ENCODE measurements at regions not wholly inside any gene's neighbourhood (a gene's known extent, or its start where the extent isn't known, plus 50 kb on each side); places are given as distances from the start of the nearest gene placed in this dataset.

DNA sequence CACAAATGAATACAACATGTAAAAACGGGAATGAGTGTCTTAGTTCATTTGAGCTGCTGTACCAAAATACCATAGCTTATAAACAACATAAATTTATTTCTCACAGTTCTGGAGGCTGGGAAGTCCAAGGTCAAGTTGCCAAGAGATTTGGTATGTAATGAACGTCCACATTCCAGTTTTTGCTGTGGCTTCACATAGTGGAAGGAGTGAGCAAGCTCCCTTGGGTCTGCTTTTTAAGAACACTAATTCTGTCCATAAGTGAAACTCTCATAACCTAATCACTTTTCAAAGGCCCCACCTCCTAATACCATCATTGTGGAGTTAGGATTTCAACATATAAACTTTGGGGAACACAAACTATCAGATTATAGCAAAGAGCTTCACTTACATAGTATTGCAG, 1189.6 kb downstream of the PCDH9 start:
- Histone ChIP-seq H4K5ac (ENCODE audit: insufficient read length, low read depth, low read length) (no peak overlapping the region), H2BK12ac (ENCODE audit: insufficient read length, low read depth, low read length) (no peak overlapping the region), H2BK5ac (ENCODE audit: insufficient read length, low read length) (no peak overlapping the region), H2BK120ac (ENCODE audit: low read depth, low read length, poor library complexity, severe bottlenecking) (no peak overlapping the region), H3K18ac (ENCODE audit: insufficient read length, low read depth, low read length) (no peak overlapping the region), H3K9ac (ENCODE audit: extremely low read depth, insufficient read length, low read length) (no peak overlapping the region), H4K8ac (replicated peaks; ENCODE audit: insufficient read length, low read depth, low read length) (no peak overlapping the region), H3K27ac (ENCODE audit: insufficient read length, low read depth, low read length) (no peak overlapping the region), H3K4ac (ENCODE audit: low read depth, low read length) (no peak overlapping the region), H3K23me2 (ENCODE audit: insufficient read length, low read depth, low read length, poor library complexity, severe bottlenecking) (no peaks in the 10 kb centered on the region), H4K20me1 (ENCODE audit: control insufficient read depth, insufficient read depth, insufficient read length) (no peaks in the 10 kb centered on the region), H3K14ac (ENCODE audit: insufficient read depth, low read length) (no peak overlapping the region), H3K4me2 (ENCODE audit: insufficient read depth, insufficient read length, low read length) (no peak overlapping the region), H2AFZ (ENCODE audit: low read length) (no peak overlapping the region), H3K79me2 (ENCODE audit: insufficient read depth, low read length) (no peaks in the 10 kb centered on the region), H4K91ac (ENCODE audit: insufficient read length, low read depth, low read length) (no peak overlapping the region), H3K56ac (ENCODE audit: insufficient read length, low read depth, low read length) (no peak overlapping the region), H3T11ph (ENCODE audit: low read length) (no peak overlapping the region), H2AK5ac (ENCODE audit: insufficient read length, low read length) (no peak overlapping the region), H3K4me1 (ENCODE audit: insufficient read depth, low read length) (no peaks in the 10 kb centered on the region; the same call in 1 of the 2 replicates), H3K79me1 (ENCODE audit: insufficient read depth, low read depth, low read length, poor library complexity, severe bottlenecking) (no peaks in the 10 kb centered on the region), H3K9me3 (ENCODE audit: control insufficient read depth, low read depth, low read length) (no peaks in the 10 kb centered on the region), H2BK15ac (ENCODE audit: low read depth, low read length) (no peak overlapping the region), H3K27me3 (ENCODE audit: insufficient read depth, low read length) (no peaks in the 10 kb centered on the region), H3K23ac (ENCODE audit: insufficient read length, low read depth, low read length) (no peak overlapping the region), H2BK20ac (ENCODE audit: low read depth, low read length, poor library complexity, severe bottlenecking) (no peak overlapping the region)
- DNase-seq = no peak
- Mint-ChIP-seq H3K9me3 (no peaks in the 10 kb centered on the region), H3K4me3 (no peak overlapping the region), H3K27ac (no peak overlapping the region), H3K27me3 (ENCODE audit: low read depth) (peaks cover 2% of the 10 kb centered on the region), H3K4me1 (no peaks in the 10 kb centered on the region), H3K36me3 (ENCODE audit: insufficient read depth in 1 of 3, low read depth in 3 of 3) (no peaks in the 10 kb centered on the region)
- no CpG with 5 or more reads among the region's 2 CpGs for WGBS (ENCODE audit: extremely low coverage, insufficient read length, low lambda C conversion rate)
- TF ChIP-seq, protein P1, sequence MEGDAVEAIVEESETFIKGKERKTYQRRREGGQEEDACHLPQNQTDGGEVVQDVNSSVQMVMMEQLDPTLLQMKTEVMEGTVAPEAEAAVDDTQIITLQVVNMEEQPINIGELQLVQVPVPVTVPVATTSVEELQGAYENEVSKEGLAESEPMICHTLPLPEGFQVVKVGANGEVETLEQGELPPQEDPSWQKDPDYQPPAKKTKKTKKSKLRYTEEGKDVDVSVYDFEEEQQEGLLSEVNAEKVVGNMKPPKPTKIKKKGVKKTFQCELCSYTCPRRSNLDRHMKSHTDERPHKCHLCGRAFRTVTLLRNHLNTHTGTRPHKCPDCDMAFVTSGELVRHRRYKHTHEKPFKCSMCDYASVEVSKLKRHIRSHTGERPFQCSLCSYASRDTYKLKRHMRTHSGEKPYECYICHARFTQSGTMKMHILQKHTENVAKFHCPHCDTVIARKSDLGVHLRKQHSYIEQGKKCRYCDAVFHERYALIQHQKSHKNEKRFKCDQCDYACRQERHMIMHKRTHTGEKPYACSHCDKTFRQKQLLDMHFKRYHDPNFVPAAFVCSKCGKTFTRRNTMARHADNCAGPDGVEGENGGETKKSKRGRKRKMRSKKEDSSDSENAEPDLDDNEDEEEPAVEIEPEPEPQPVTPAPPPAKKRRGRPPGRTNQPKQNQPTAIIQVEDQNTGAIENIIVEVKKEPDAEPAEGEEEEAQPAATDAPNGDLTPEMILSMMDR (conservative IDR thresholded peaks at IDR 0.05) = no peak
